GM13976 (cell line): ENCODE measurements at regions not wholly inside any gene's neighbourhood (a gene's known extent, or its start where the extent isn't known, plus 50 kb on each side); places are given as distances from the start of the nearest gene placed in this dataset.

Experiments
- DNase-seq: peaks from one replicate; pipeline ENCODE4 v3.0.0; 2012; ENCODE audit warnings: low spot score
- CTCF ChIP-seq: IDR thresholded peaks from 2 replicates; pipeline ENCODE4 v1.5.1; 2012; ENCODE audit warnings: borderline replicate concordance, mild to moderate bottlenecking; ENCODE audit not compliant: insufficient read depth; ENCODE audit errors: extremely low read depth, missing control alignments, control extremely low read depth
- in situ Hi-C: fragments of 300-500 bp; cut with MboI; formaldehyde crosslinking; loops from one replicate; pipeline ENCODE4 v1.12.0; 2022; ENCODE audit warnings: low sequenced_read_pairs, mixed read lengths, inconsistent platforms; ENCODE audit not compliant: unreplicated experiment

- TF ChIP-seq CTCF, result no peak
- no peak for DNase-seq
- in situ Hi-C loops, result no loop called here
These were observed 2549.4 kb downstream of the PCDH9 start for GRCh38 chr13:64680739-64681138.

GRCh38 chr13:64675255-64675892 lies 2554.8 kb downstream of the PCDH9 start:
- no peak for TF ChIP-seq CTCF
- in situ Hi-C loops, result no loop called here
- DNase-seq, result no peak

GRCh38 chr13:64674126-64674525 lies 2556.0 kb downstream of the PCDH9 start:
- in situ Hi-C loops, result no loop called here
- no peak for DNase-seq
- TF ChIP-seq CTCF, result no peak

- TF ChIP-seq CTCF, result no peak
- no peak for DNase-seq
- in situ Hi-C loops, result no loop called here
These were observed 2557.4 kb downstream of the PCDH9 start for GRCh38 chr13:64672751-64673150.

- no peak for DNase-seq
- TF ChIP-seq CTCF, result no peak
- in situ Hi-C loops, result no loop called here
These were observed 2567.1 kb downstream of the PCDH9 start for GRCh38 chr13:64662887-64663593.

- in situ Hi-C loops, result no loop called here
- no peak for TF ChIP-seq CTCF
These were observed 2581.8 kb downstream of the PCDH9 start for GRCh38 chr13:64648293-64648692.

More at GRCh38 chr13:64648293-64648692, 2581.8 kb downstream of the PCDH9 start:
- no peak for DNase-seq
